Stromal cell of bone marrow (primary cell): ENCODE measurements at regions not wholly inside any gene's neighbourhood (a gene's known extent, or its start where the extent isn't known, plus 50 kb on each side); places are given as distances from the start of the nearest gene placed in this dataset.
A peak's percentile ranks its signal among the peaks of the same experiment; 100 is the strongest.

ENCODE experiments used
- DNase-seq: peaks from one replicate; pipeline ENCODE4 v3.0.0-alpha.2; 2012; ENCODE audit warnings: low read depth

- no peak for DNase-seq
These were observed 148.1 kb downstream of the BBOX1 start for GRCh38 chr11:27188696-27189095.

- no peak for DNase-seq
These were observed 147.4 kb downstream of the BBOX1 start for GRCh38 chr11:27187848-27188621.

- no peak for DNase-seq
These were observed 146.6 kb downstream of the BBOX1 start for GRCh38 chr11:27187075-27187847.

- DNase-seq, result no peak
These were observed 146.0 kb downstream of the BBOX1 start for GRCh38 chr11:27186580-27186979.

GRCh38 chr11:27184458-27185312 is 144.1 kb downstream of the BBOX1 start:
- no peak for DNase-seq

GRCh38 chr11:27183672-27184457 is 143.2 kb downstream of the BBOX1 start:
- peak; percentile 62 for DNase-seq

- no peak for DNase-seq
These were observed 138.7 kb downstream of the BBOX1 start for GRCh38 chr11:27179334-27179733.

- no peak for DNase-seq
These were observed 138.2 kb downstream of the BBOX1 start for GRCh38 chr11:27178859-27179258.
